Neural progenitor cell (in vitro differentiated cells): ENCODE measurements at regions not wholly inside any gene's neighbourhood (a gene's known extent, or its start where the extent isn't known, plus 50 kb on each side); places are given as distances from the start of the nearest gene placed in this dataset.

Experiments used
- CTCF ChIP-seq: fragments of 200-600 bp; sonication (generic); IDR thresholded peaks from 2 replicates; pipeline ENCODE4 v1.5.1; 2017; ENCODE audit warnings: antibody characterized with exemption, mild to moderate bottlenecking
- EZH2phosphoT487 ChIP-seq: fragments of 200-600 bp; sonication (generic); IDR thresholded peaks from 2 replicates; pipeline ENCODE4 v1.6.1; 2017; ENCODE audit warnings: antibody characterized with exemption

DNA sequence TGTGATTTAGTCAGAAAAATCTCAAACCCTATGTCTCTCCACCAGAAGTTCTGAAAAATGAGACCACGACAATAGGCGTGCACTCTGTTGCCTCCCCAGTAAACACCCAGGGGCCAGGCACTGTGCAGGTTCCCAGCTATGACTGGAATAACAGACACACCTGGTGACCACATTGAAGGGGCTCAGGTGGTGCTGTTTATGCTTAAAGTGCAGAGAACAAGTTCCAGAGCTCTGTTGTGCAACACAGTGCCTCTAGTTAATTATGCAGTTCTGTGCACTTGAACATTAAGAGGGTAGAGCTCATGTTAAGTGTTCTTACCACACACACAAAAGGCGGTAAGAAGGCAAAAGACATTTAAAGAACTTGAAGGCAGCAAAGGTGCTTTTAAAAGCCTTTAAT, 52.6 kb upstream of the AFF3 start:
- no peak for TF ChIP-seq CTCF
- no peak for TF ChIP-seq EZH2phosphoT487
